ENCODE measurements at regions not wholly inside any gene's neighbourhood (a gene's known extent, or its start where the extent isn't known, plus 50 kb on each side); places are given as distances from the start of the nearest gene placed in this dataset.
"Not testable (repeated sequence)": the region's sequence is repeated elsewhere in the genome, so short reads cannot be mapped to it uniquely, and the experiment has no call there.

DNA sequence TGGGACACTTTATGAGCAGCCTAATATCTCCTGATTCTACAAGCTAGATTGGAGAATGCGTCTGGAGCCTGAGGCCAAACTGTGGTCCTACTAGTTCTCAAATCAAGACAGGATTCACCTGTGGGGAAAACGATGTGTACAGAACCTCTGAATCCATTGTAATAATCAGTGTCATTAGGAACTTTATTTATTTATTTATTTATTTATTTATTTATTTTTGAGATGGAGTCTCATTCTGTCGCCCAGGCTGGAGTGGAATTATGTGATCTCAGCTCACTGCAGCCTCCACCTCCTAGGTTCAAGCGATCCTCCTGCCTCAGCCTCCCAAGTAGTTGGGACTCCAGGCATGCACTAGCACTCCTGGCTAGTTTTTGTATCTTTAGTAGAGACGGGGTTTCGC, 52.6 kb upstream of the KIF26B start:
- DNase-seq (ENCODE audit: low read depth), result not testable (repeated sequence)

DNA sequence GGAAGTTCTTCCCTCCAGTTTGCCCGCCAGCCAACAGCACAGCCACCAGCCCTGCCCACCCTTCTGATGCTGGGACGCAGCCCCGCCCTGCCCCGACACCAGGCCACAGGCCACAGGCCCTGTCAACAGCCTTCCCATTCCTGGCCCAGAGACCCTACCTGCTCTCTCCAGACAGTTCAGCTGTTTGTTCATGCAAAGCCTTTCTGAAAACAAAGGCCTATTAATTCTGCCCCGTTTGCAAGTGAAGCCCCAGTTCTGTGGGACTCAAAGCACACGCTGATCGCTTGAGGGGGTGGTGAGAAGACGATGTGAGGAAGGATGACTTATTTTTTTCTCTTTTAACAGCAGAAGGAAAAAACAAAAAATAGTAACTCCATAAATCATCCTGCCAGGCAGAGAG, 55.4 kb upstream of the KIF26B start:
- no peak for DNase-seq (ENCODE audit: low read depth)

DNA sequence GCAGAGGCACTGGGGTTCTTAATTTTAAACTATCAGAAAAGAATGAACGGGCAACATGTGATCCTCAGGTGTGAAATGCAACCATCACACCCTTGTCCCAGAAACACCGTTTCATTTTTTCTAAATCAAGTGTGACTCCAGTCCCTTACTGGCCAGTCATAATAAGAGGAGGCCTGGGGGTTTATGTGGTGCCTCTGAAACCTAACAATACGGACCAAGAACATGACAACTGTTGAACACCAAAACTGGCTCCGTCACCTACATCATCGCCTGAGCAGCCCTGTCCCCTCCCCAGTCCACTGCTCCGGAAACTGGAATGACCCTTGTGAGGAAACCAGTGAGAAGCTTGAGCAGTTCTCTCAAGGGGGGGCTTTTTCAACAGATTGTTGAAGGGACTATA, 55.9 kb upstream of the KIF26B start:
- DNase-seq (ENCODE audit: low read depth), result no peak

DNA sequence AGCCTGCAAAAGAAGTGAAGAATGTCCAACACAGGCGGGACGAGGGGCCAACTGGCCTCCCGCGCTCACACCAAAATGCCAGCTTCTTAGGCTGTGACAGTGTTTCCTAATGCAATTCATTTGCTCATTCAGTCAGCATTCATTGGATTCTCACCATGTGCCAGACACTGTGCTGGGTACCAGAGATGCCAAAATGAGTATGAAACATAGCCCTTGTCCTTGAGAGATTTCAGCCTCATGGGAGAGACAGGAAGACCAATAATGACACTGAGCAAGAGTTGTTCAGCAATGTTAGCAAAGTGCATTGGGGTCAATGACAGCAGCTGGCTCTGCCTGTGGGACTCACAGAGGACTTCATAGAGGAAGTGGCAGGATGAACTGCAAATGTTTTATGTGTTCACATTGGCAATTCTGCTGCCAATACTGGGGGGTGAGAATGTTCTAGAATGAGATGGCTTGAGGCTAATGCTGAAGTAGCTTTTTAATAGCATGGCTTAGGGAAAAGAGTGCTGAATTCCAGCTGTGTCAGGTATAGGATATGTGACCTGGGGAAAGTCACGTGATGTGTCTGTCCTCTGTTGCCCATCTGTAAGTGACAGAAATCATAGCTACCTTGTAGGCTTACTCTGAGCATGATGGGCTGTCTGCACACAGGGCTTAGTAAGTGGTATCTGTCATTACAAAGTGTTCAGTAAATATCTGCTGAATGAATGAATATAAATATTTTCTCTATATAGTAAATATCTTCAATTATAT, 58.3 kb upstream of the KIF26B start:
- no peak for DNase-seq (ENCODE audit: low read depth)

DNA sequence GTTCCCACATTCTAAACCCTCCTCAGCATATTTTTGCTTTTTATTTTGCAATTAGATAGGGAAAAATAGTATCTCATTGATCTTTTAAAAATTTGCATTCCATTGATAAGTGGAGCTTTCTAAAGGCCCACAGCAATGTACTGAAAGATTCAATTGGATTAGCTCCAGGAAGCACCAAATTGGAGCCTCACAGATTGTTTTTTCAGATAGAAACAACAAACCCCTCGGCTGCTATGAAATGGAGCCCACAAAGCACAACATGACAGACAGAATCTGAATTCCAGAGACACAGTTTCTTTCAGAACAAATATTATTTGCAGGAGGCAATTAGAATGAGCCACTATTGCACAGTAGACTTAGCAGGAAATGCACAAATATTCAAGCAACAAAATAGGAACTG, 58.9 kb upstream of the KIF26B start:
- DNase-seq (ENCODE audit: low read depth), result no peak

DNA sequence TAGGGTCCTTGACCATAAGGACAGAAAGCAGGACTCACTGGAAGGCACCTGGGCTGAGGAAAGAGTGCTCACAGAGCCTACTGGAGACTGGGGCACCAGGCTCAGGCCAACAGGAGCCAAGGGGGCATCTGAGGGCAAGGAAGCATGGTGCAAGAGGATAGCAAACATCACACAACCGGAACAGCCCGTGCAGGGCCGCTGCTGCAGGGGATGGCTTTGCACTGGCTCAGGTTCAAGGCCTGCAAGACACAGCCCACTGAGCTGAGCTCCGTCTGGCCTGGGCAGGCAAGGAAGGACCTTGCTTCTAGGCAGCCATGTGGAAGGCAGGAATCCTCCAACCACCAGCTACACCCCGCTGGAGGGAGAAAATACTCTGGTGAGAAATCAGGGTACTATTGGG, 59.8 kb upstream of the KIF26B start:
- no peak for DNase-seq (ENCODE audit: low read depth)

DNA sequence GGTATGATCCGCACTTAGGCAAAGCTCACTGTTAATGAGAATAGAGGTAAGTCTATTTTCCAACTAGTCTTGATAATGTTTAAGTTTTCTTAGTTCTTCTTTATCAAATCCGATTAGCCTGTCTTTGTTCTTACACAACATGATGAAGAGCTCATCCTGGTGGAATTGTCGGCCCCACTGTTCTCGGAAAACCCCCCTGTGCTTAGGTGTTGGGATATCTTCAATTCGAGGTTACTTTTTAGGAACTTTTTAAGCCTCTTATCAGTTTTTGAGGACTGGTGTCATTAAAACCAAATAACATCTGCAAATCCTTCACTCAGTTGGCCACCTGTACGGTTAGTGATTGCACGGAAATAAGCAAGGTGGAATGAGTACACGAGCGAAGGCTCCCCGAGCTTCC, 60.7 kb upstream of the KIF26B start:
- no peak for DNase-seq (ENCODE audit: low read depth)

DNA sequence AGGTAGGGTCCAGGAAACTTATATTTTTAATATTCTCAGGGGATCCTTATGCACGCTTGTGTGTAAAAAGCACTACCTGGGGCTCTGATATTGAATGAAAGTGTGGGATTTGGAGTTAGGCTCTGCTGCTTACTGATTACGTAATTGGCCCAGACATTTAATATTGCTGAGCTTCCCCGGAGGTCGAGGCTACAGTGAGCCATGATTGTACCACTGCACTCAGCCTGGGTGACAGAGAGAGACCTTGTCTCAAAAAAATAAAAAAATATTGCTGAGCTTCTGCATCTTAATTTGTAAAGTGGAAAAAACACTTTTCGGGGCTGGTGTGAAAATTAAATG, 62.2 kb upstream of the KIF26B start:
- no peak for DNase-seq (ENCODE audit: low read depth)

DNA sequence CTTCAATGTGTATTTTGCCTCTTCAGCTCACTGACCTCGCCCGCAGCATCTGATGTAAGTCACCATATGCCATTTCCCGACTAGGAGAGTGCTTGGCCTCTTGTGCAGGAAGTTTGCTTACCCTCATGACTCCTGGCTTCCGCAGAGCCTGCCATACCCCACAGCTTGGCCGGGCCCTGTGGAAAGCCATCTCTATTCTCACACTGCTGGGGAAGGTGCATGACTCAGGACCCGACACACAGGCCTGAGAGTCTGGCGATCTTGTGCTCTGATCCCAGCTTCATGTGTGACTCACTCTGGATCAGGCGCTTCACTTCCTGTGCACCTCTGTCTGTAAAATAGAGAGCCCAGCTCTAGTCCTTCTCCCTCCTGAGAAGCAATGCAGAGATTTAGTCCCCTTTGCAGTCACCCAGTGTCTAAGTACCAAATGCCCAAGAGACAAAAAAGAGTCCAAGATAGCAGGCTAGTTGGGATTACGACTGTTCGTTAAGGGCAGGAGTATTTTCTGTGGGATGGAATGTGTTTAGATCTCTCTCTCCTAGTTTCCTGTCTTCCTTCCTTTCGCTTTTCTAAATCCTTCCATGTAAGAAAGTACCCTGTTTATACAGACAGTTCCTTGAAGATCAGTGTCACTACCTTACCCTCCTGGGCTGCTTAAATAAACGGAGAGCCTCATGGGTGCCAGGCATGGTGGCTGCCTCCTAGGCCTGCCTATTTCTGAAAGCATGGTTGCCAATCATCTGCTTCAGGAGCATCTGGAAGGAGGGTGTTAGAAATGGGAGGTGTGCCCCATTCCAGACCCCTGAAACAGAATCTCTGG, 62.8 kb upstream of the KIF26B start:
- peak; percentile 99 for DNase-seq (ENCODE audit: low read depth)

DNA sequence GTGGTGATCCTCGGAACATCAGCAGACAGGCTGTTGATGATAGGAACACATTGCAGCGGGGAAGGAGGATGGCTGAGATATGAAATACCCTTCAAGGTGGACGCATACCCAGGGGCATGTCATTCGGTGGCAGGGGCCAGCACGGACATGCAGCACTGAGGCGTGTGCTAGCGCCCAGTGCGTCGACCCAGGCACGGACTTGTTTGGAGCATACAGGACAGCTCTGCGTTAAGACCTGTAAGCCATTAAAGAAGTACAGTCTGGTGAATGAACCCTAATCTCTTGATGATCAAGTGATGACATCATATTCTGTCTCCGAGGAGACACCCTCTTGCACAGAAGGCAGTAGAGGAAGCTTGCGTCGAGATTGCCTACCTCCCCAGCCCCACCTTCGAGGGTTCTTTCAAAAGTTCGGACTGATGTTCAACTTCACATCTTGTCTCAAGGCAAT, 63.6 kb upstream of the KIF26B start:
- DNase-seq (ENCODE audit: low read depth), result no peak

DNA sequence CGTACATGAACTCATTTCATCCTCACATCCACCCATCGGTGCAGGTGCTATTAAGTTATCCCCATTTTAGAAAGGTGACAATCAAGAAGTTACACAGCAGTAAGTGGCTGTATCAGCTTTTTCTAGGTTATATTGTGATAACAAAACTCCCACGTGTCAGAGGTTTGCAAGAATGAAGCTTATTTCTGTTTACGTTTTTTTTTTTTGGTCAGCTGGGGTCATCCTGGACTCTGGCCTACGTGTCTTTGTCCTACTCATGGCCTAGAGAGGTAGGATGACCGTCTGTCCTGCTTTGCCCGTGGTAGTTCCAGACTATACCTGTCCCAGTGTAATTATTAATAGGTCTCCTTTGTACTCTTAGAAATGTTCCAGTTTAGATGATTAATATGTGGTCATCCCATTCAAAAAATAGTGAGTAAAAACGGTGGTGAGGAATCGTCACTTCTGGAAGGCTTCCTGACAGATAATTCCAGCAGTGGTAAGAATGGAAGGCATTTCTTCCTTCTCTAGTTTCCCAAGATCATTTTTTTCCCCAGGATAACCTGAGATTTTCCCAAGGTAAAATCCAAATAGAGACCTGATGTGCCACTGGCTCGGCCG, 64.2 kb upstream of the KIF26B start:
- DNase-seq (ENCODE audit: low read depth), result no peak

DNA sequence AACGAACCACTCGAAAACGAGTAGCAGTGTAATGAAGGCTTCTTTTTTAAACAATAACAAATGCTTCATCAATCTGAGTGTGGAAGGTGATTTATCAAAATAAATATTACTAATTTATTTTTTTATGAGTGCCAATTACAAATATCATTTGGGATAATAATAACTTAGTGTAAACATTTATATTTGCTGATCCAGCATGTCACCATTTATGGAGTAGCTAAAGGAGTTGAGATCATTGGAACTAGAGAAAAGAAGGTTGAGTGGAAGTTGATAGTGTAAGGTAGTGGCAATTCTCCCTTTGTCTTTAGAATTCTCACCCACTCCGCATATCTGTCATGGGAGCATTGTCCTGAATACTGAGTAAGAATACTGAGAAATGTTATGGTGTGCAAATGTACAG, 67.1 kb upstream of the KIF26B start:
- no peak for DNase-seq (ENCODE audit: low read depth)

DNA sequence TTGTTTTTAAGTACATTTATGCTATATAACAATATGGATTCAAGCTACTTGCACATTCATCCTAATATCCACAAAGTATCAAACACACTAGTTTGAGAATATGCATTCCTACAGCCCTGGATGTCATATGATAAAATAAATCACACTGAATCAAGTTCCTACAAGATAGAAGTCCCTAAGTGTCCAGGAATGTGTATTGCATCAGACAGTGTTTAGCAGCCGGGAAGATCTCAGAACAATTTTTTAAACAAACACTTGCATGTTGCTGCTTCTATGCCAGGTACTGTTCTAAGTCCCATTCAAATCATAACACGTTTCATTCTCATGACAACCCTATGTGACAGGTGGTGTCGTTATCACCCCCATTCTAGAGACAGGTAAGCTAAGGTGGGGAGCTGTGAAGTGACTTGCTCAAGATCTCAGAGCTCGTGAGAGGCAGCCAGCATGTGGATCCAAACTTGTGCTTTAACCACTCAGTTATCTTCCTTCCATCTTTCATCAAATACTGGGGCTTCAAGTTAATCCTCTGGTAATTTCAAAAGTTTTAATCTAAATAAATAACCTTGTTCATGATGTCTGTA, 68.3 kb upstream of the KIF26B start:
- DNase-seq (ENCODE audit: low read depth), result no peak

DNA sequence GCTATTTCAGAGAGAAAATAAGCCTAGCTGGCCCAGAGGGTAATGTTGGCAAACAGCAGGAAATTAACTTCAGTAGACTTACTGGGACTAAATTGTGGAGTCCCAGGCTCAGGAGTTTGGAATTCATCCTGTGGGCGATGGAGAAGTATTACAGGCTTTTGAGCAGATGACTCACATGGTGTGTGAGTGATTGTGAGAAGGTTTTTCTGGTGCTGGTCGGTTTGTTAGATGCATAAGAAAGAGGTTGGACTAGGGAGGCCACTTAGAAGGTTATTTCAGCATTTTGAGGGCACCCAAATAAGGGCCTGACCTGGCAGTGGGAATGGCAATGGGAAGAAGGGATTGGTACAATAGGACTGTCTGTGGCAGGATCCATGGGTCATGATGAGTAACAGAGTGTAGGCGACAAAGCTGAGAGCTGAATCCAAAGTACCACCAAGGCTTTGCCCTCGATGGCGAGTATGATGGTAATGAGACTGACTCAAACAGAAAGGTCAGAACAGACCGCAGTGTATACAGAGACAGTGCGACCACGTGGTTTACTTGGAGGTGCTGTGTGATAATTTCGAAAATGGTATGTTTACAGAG, 69.2 kb upstream of the KIF26B start:
- DNase-seq (ENCODE audit: low read depth), result peak; percentile 96

DNA sequence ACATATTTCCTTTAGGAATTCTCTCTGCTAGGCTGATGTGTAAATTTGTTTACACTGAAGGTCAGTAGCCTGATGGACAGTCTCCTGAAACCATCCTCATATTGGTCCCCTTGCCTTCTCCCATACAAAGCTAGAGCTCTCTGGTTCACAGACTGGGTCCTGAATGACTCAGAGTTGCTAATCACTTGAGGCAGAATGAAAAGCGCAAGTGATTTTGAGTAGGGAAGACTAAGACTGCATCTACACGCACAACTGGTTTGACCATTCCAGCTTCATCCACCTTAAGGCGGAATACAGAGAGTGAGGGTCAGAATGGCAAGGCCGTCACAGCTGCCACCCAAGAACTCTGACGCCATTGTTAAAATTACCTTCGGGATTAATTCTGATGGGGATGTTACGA, 70.2 kb upstream of the KIF26B start:
- DNase-seq (ENCODE audit: low read depth), result peak; percentile 29

DNA sequence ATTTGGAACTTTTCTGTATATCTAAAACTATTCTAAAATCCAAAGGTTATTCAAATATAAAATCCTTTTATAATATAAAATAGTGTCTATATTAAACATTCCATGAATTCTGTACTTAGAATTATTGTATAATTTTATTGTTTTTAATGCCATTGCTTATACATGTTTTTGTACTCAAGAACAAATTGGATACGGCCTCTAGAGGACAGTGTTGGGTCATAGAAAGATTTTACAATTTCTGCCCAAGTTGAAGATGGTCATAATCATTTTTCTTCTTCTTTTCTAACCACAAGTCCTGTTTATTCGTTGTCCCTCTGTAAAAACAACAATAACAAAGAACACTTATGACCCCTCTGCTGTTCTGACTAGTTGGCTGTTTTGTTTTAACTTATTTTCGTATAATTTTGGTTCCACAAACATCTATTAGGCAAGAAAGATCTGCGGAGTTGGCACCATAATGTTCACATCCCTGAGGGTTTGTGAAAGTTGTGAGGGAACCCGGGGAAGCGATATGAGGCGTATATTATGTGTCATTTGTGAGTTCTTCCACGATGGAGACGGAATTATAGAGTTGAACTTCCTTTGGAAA, 75.7 kb upstream of the KIF26B start:
- peak; percentile 44 for DNase-seq (ENCODE audit: low read depth)

DNA sequence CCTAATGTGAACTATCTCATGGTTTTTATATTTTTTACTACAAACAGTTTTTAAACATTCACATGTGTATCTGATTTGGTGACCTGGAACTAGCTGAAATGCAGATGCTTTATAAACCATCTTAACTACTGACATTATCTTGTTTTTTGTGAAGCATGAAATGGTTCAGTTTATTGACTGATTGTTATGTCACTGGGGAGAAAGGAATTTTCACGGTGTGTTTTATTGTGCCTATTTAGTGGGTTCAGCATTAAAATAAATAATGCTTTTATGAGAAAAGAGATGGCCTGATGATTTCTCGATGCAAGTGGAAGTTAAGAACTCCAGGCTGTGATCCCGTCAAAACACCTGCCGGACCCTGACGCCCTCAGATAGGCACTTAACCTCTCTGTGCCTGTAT, 79.9 kb upstream of the KIF26B start:
- no peak for DNase-seq (ENCODE audit: low read depth)

DNA sequence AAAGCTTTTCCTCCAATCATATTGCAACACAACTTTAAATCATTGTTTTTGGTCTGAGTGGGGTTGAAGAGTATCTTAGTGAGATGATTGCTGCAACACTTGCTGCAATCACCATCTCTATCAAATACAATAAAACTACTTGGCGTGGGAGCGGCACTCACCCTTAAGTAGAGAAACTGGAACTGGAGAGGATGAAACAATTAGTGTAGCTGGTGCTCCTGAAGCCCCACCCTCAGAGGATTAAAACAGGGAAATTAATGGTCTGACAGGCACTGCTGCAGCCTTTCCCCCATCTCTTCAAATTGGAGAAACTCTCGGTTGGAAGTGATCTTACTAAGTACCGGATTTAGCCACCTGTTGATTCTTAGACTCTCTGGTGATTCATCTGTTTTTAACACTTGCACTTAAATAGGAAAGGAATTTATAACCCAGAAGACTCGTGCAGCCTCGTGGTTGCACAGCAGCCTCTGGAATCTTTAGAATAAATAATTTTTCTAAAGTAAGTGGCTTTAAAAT, 80.5 kb upstream of the KIF26B start:
- peak; percentile 19 for DNase-seq (ENCODE audit: low read depth)

DNA sequence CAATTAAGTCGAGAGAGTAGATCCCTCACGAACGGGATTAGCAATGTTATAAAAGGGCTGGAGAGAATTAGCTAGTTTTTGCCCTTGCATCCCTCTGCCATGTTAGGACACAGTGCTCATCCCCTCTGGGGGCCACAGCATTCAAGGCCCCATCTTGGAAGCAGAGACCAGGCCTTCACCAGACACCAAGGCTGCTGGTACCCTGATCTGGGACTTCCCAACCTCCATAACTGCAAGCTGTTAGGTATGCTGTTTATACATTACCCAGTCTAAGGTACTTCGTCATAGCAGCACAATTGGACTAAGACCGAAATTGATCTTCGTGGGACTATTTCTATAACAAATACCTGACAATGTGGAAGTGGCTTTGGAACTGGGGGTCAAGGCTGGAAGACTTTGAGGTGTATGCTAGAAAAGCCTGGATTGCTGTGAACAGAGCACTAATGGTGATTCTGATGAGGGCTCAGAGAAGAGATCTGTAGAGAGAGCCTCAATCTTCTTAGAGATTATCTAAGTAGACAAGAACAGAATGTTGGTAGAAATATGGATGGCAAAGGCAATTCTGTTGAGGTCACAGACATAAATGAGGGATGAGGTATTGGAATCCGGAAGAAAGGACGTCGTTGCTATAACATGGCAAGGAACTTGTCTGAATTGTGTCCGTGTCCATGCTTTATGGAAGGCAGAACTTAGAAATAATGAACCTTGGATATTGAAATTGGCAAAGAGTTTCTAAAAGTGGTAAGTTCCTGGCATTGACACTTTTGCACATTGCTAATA, 83.8 kb upstream of the KIF26B start:
- DNase-seq (ENCODE audit: low read depth), result no peak

DNA sequence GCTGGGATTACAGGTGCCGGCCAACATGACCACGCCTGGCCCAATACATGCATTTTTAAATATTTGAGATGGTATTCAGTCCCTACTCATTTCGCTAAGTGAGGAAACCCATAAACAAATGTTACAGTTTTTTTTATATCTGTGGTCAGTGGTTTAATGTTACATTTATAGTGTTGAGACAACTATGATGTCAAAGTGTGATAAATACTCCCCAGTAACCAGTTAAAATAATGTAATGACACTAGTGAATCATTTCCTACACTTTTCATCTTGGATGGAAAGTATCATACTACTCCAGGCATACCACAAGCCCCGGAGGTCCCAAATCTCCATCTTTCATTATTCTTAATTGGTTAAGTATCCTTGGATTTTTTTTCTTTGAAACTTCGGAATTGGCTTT, 87.5 kb upstream of the KIF26B start:
- peak; percentile 63 for DNase-seq (ENCODE audit: low read depth)

All from HT1080 (cell line).